Muscle layer of duodenum (tissue), 2 donors: ENCODE measurements at regions not wholly inside any gene's neighbourhood (a gene's known extent, or its start where the extent isn't known, plus 50 kb on each side); places are given as distances from the start of the nearest gene placed in this dataset.

Experiments
- H3K27ac ChIP-seq: one replicate; pipeline ENCODE4 v1.7.0; 2013; ENCODE audit warnings: mild to moderate bottlenecking, low read length
- H3K27me3 ChIP-seq: one replicate; pipeline ENCODE4 v1.7.0; 2013; ENCODE audit warnings: low read depth, mild to moderate bottlenecking, control low read depth, low read length
- H3K36me3 ChIP-seq, 2 donors: one replicate each; pipeline ENCODE4 v1.7.0; 2013; ENCODE audit warnings: low read length in 2 of 2, control low read depth in 1 of 2, mild to moderate bottlenecking in 1 of 2; ENCODE audit not compliant: insufficient read depth in 2 of 2, control insufficient read depth in 1 of 2
- H3K4me1 ChIP-seq, 2 donors: one replicate each; pipeline ENCODE4 v1.7.0; 2013; ENCODE audit warnings: low read length in 2 of 2, mild to moderate bottlenecking in 2 of 2, control low read depth in 1 of 2, moderate library complexity in 1 of 2; ENCODE audit not compliant: insufficient read depth in 2 of 2, control insufficient read depth in 1 of 2
- H3K4me3 ChIP-seq, 2 donors: one replicate each; pipeline ENCODE4 v1.7.0; 2013; ENCODE audit warnings: low read length in 2 of 2, low read depth in 1 of 2, mild to moderate bottlenecking in 1 of 2
- H3K9me3 ChIP-seq, 2 donors: one replicate each; pipeline ENCODE4 v1.7.0; 2013; ENCODE audit warnings: low read length in 2 of 2, control low read depth in 1 of 2, mild to moderate bottlenecking in 1 of 2; ENCODE audit not compliant: control insufficient read depth in 1 of 2
- donor health status: healthy.

GRCh38 chr5:2696156-2696807, 55.2 kb downstream of the IRX2 start:
- H3K9me3 ChIP-seq: peaks cover 0 to 15% of the 10 kb centered on the region in 2 donors
- no peaks in the 10 kb centered on the region for H3K36me3 ChIP-seq
- H3K27ac ChIP-seq: no peak overlapping the region
- H3K27me3 ChIP-seq: no peaks in the 10 kb centered on the region
- H3K4me3 ChIP-seq: no peak overlapping the region
- no peaks in the 10 kb centered on the region for H3K4me1 ChIP-seq

DNA sequence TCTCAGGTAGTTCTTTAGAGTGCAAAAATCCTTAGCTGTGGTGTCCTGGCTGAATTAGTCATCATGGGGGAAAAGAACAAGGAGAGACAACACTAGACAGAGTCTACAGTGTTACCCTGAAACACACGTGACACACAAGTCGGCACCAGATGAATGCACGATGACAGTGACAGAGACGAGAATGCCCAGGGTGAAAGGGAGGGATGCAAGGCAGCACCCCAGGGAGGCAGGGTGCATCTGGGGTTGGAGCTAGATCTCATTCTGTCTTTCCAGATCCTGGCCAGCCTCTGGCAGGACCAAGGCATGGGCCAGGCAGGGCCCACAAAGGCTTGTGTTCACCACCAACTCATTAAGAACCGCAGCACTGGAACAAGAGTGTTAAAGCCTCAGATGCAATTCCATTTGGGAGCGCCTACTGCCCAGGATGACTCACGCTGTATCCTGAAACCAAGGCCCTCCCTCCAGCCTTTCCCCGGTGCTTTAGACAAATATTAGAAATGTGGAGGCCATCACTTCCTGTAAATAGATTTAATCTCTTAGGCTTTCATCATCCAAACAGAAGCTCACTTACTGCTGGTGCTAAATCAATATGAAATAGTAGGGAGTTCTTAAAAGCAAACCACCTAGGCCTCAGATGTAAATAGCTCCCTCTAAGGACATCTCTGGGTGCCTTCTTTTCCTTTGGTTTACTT, 56.1 kb downstream of the IRX2 start:
- Histone ChIP-seq H3K27me3 (no peaks in the 10 kb centered on the region), H3K4me3 (no peak overlapping the region), H3K9me3 (peaks cover 0 to 15% of the 10 kb centered on the region in 2 donors), H3K36me3 (no peaks in the 10 kb centered on the region), H3K27ac (no peak overlapping the region), H3K4me1 (no peaks in the 10 kb centered on the region)

DNA sequence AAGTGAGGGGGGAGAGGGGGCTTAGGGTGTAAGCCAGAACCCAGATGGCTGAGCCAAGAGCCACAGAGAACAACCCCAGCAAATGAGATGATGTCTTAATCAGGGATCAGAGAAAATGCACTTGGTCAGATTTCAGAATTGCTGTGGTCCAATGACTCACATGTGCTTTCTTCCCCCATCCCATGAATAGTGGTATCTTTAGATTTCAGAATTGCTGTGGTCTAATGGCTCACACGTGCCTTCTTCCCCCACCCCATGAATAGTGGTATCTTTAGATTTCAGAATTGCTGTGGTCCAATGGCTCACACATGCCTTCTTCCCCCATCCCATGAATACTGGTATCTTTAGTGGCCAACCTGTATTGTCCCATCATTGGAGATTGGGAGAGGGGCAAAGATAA, 59.9 kb downstream of the IRX2 start:
- Histone ChIP-seq H3K27me3 (no peaks in the 10 kb centered on the region), H3K4me1 (no peaks in the 10 kb centered on the region), H3K4me3 (no peak overlapping the region), H3K27ac (no peak overlapping the region), H3K36me3 (no peaks in the 10 kb centered on the region), H3K9me3 (peaks cover 0 to 15% of the 10 kb centered on the region in 2 donors)

GRCh38 chr5:2690293-2690692, 61.2 kb downstream of the IRX2 start:
- Histone ChIP-seq H3K27me3 (no peaks in the 10 kb centered on the region), H3K4me3 (no peak overlapping the region), H3K36me3 (no peaks in the 10 kb centered on the region), H3K9me3 (peaks cover 0 to 13% of the 10 kb centered on the region in 2 donors), H3K4me1 (no peaks in the 10 kb centered on the region), H3K27ac (no peak overlapping the region)

DNA sequence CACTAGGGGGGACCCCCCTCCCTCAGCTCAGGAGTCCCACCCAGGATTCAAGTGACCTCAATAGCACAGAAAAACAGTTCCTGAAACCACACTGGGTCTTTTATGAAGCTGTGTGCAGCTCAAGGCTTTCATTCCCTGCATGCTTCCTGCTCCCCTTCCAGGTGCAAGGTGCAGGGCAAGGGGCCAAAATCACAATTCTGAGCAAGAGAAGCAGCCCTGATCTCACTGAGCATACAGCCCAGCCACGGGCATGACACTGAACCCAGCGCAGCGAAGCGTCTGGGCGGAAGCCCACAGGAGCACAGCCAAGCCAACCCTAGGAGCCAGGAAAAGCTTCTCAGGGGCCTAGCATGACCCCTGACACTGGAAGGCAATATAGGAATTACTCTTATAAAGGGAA, 62.9 kb downstream of the IRX2 start:
- Histone ChIP-seq H3K36me3 (no peaks in the 10 kb centered on the region), H3K27me3 (no peaks in the 10 kb centered on the region), H3K4me1 (no peaks in the 10 kb centered on the region), H3K9me3 (peaks cover 0 to 9% of the 10 kb centered on the region in 2 donors), H3K27ac (no peak overlapping the region), H3K4me3 (no peak overlapping the region)

DNA sequence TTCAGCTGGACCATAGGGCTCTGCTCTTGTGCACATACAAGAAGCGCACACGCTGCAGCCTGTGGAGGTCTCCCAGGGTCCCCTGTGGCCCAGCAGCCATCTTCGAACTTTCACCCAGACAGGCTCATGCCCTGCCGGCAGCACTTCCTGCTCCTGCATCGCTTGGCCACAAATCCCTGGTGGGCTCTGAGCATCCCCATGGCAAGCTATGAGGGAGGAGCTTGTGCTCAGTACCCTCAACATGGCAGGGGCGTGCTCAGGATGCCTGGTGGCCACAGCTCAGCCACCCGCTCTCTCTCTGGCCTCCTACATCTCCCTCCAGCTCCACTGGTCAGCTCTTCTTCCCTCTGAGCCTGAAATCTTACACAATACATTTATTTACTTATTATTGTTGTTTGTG, 63.7 kb downstream of the IRX2 start:
- Histone ChIP-seq H3K27me3 (no peaks in the 10 kb centered on the region), H3K4me3 (no peak overlapping the region), H3K9me3 (peaks cover 0 to 9% of the 10 kb centered on the region in 2 donors), H3K27ac (no peak overlapping the region), H3K4me1 (no peaks in the 10 kb centered on the region), H3K36me3 (no peaks in the 10 kb centered on the region)

DNA sequence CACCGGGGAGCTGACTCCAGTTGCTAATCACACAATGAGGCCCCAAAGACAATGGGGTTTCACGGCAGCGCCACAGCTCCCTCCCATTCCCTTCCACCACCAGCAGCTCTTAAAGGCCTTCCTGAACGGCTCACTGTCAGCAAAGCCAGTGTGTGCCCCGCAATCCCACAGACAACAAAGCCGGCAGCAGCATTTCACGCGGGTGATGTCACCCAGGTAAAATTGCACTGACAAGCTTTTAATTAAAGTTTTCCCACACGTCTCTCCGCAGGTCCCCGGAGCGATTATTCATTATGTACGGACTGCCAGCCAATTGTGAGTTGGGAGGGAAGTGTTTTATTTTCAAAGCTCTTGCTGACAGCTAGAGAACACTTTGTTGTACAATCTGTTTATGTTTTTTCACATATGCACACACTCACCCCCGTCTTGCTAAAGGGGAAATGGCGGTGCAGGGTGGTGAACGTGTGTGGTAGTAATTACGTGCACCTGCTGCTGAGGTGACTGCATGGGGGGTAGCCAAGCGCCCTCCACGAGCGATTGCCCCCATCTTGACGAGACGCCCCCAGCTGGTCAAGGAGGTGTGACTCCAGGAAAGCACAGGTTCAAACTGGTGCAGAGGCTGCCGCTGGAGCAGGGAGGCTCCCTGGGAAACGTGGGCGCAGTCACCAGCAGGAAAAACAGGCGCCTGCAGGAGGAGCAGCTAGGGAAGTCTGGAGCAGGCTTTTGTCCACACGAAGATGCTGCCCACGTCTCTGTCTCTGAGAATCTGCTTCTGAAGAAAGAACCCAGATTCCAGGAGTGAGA, 65.0 kb downstream of the IRX2 start:
- H3K4me3 ChIP-seq: no peak overlapping the region
- no peaks in the 10 kb centered on the region for H3K4me1 ChIP-seq
- no peaks in the 10 kb centered on the region for H3K27me3 ChIP-seq
- peaks cover 0 to 2% of the 10 kb centered on the region in 2 donors for H3K9me3 ChIP-seq
- H3K27ac ChIP-seq: no peak overlapping the region
- no peaks in the 10 kb centered on the region for H3K36me3 ChIP-seq

DNA sequence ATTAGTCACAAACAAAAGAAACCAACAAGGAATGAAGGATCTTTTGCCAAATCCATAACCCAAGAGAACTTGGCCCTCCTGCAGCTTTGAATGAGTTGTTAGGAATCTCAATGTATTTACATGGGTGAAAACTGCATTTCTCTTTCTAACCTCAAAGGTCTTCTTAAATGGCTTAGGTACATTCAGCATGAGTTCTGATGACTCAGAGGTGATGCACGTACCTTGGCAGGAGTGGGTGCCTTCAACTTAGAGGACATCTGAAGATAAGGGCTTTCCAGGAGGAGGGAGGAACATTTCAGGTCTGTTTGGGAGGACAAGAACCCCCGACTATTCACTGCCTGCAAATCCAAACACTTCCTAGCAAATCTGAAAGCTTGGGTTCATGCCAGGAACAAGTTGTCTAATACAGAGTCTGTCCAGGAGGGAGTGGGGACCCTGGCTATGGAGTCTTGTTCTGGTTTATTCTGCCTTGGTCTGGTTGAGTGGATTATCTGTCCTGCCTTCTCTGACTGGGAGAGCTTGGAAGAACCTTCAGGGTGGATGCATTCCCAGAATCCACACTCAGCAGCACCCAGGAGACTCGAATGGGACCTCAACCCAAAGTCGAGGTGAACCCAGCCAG, 65.7 kb downstream of the IRX2 start:
- Histone ChIP-seq H3K27ac (no peak overlapping the region), H3K4me3 (no peak overlapping the region), H3K4me1 (no peaks in the 10 kb centered on the region), H3K9me3 (no peaks in the 10 kb centered on the region), H3K36me3 (no peaks in the 10 kb centered on the region), H3K27me3 (no peaks in the 10 kb centered on the region)

DNA sequence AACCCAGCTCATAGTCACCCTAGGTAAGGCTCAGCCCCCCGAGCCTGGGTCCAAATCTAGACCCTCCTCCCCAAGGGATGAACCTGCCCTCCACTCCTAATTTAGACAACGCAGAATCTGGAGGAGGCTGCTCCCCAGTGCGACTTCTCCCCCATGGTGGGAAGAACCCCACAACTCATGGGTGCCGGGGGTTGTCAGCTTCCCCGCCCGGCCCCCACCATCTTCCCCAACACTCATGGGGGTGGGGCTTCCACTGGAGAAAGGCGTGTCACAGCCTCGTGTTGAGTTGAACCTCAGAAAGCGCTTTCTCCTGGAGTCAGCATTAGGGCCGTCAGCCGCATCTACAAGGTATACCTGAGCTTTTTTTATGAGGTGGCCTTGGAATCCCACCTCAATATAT, 66.9 kb downstream of the IRX2 start:
- Histone ChIP-seq H3K4me3 (no peak overlapping the region), H3K9me3 (no peaks in the 10 kb centered on the region), H3K27ac (no peak overlapping the region), H3K4me1 (no peaks in the 10 kb centered on the region), H3K36me3 (no peaks in the 10 kb centered on the region), H3K27me3 (no peaks in the 10 kb centered on the region)

- Histone ChIP-seq H3K4me1 (no peaks in the 10 kb centered on the region), H3K27me3 (no peaks in the 10 kb centered on the region), H3K4me3 (no peak overlapping the region), H3K9me3 (no peaks in the 10 kb centered on the region), H3K27ac (no peak overlapping the region), H3K36me3 (no peaks in the 10 kb centered on the region)
These were observed 67.8 kb downstream of the IRX2 start for GRCh38 chr5:2683720-2684119.

DNA sequence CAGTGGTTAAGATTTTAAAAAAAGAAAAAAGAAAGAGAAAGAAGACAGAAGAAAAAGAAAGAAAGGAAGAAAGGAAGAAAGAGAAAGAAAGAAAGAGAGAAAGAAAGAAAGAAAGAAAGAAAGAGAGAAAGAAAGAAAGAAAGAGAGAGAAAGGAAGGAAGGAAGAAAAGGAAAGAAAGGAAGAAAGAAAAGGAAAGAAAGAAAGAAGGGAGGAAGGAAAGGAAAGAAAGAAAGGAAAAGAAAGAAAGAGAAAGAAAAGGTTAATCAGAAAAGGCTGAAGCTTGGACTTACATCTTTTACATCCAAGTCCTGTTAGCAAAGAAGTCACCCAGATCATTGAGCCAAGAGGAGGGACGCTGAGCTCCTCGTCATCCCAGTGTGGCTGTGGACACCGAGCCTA, 70.0 kb downstream of the IRX2 start:
- Histone ChIP-seq H3K4me3 (no peak overlapping the region), H3K27me3 (no peaks in the 10 kb centered on the region)

More for the DNA sequence above, 70.0 kb downstream of the IRX2 start:
- no peak overlapping the region for H3K27ac ChIP-seq
- no peaks in the 10 kb centered on the region for H3K9me3 ChIP-seq
- H3K4me1 ChIP-seq: no peaks in the 10 kb centered on the region
- H3K36me3 ChIP-seq: no peaks in the 10 kb centered on the region
